ENCODE measurements at regions not wholly inside any gene's neighbourhood (a gene's known extent, or its start where the extent isn't known, plus 50 kb on each side); places are given as distances from the start of the nearest gene placed in this dataset.

DNA sequence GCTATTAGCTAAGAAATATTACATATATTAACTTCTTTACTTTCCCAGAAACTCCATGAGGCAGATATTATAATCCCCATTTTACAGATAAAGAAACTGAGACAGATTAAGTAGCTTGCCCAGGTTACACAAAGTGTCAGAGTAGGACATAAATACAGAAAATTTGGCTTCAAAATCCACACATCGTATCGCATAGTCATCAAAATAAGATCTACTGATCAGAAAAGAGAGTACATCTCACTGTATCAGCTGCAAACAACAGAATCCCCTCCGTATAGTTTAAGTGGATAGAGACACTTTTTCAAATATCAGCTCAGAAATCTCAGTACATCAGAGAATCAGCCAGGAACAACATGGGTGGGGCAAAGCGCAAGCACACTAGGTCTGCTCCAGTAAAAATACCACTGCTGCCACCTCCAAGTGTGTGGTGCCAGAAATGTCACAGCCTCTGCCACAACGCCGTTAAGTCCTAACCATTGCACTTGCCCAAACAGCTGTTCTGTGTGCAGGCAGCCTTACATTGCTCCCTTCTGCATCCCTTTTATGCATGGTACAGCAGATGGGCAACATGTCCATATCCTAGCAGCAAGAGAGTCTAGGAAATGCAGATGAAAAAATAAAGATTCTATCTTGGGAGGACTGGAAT lies 204.8 kb downstream of the KLF12 start:
- WGBS, 4 donors = 91 to 94% (median 92%) methylated on average over 6 of the region's 6 CpGs
- Histone ChIP-seq H3K36me3 (replicated peaks in 1 of 2) (no peaks in the 10 kb centered on the region), H3K27ac (no peak overlapping the region), H3K27me3 (no peaks in the 10 kb centered on the region), H3K4me1 (replicated peaks in 1 of 2) (no peaks in the 10 kb centered on the region), H3K4me3 (no peak overlapping the region), H3K9me3 (replicated peaks in 1 of 3) (peaks cover 0 to 5% (median 0%) of the 10 kb centered on the region in 3 donors)
- DNase-seq = no peak
- TF ChIP-seq, protein P1, sequence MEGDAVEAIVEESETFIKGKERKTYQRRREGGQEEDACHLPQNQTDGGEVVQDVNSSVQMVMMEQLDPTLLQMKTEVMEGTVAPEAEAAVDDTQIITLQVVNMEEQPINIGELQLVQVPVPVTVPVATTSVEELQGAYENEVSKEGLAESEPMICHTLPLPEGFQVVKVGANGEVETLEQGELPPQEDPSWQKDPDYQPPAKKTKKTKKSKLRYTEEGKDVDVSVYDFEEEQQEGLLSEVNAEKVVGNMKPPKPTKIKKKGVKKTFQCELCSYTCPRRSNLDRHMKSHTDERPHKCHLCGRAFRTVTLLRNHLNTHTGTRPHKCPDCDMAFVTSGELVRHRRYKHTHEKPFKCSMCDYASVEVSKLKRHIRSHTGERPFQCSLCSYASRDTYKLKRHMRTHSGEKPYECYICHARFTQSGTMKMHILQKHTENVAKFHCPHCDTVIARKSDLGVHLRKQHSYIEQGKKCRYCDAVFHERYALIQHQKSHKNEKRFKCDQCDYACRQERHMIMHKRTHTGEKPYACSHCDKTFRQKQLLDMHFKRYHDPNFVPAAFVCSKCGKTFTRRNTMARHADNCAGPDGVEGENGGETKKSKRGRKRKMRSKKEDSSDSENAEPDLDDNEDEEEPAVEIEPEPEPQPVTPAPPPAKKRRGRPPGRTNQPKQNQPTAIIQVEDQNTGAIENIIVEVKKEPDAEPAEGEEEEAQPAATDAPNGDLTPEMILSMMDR (IDR thresholded peaks at IDR 0.05) = no peak
- no peak for TF ChIP-seq POLR2A (IDR thresholded peaks at IDR 0.05)
- intact Hi-C loops (cut with DNase I) = no loop called here

DNA sequence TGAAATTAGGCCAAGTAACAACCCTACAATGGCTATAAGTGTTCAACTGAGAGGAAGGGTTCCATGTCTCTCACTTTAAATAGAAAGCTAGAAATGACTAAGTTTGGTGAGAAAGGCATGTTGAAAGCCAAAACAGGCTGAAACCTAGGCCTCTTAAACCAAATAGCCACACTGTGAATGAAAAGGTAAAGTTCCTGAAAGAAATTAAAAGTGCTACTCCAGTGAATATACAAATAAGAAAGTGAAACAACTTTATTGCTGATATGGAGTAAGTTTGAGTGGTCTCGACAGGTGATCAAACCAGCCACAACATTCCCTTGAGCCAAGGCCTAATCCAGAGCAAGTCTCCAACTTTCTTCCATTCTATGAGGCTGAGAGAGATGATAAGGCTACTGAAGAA lies 209.6 kb downstream of the KLF12 start:
- H3K4me1 ChIP-seq (replicated peaks in 1 of 2) = no peaks in the 10 kb centered on the region
- no peak overlapping the region for H3K27ac ChIP-seq
- no peak for TF ChIP-seq POLR2A (IDR thresholded peaks at IDR 0.05)
- TF ChIP-seq, protein P1 (IDR thresholded peaks at IDR 0.05) = no peak
- H3K27me3 ChIP-seq = no peaks in the 10 kb centered on the region
- no peak overlapping the region for H3K4me3 ChIP-seq
- intact Hi-C loops (cut with DNase I) = no loop called here
- DNase-seq = no peak
- H3K36me3 ChIP-seq (replicated peaks in 1 of 2) = no peaks in the 10 kb centered on the region
- no peaks in the 10 kb centered on the region for H3K9me3 ChIP-seq (replicated peaks in 1 of 3)
- 95 to 100% (median 100%) methylated on average over 1 of the region's 1 CpG for WGBS, 4 donors

DNA sequence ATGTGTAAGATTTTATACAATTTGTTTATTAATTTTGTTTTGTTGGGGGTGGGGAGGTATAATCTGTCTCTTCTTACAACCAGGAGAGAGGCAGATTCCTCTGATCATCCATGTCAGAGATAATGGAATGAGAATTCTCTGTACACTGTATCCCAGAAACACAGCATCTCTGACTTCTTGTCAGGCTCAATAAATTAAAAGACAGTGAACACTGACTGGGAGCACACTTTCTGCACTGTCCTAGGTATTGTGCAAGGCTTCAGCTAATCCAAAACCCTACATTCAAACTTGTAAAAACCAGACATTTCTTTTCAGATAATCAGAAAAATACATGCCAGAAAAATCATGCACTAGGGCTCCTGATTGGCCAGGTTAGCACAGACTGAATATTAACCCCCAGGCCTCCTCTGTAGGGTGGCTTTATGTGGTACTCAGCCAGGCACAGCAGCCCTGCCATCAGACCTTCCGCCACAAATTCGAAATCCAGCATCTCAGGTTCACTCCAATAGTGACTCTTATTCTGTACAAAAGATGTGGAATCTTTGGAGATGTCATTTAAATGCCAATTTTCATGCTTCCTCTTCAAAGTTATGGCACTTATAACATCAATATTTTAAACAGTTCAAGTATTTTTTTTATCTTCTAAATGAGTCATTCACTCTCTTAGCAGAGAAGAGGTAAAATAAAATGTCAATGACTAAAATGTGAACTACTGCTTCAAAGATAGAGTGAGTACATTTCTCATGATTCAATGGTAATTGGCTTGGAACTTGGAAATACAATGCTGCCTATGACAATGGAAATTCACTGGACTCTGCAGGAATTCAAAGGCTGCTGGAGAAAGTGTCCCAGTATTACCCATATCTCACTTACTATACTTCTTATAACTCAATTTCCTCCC lies 211.5 kb downstream of the KLF12 start:
- TF ChIP-seq, protein P1 (IDR thresholded peaks at IDR 0.05) = no peak
- no peak for TF ChIP-seq POLR2A (IDR thresholded peaks at IDR 0.05)
- 85 to 92% (median 87%) methylated on average over 2 of the region's 2 CpGs for WGBS, 4 donors
- no peak for DNase-seq

DNA sequence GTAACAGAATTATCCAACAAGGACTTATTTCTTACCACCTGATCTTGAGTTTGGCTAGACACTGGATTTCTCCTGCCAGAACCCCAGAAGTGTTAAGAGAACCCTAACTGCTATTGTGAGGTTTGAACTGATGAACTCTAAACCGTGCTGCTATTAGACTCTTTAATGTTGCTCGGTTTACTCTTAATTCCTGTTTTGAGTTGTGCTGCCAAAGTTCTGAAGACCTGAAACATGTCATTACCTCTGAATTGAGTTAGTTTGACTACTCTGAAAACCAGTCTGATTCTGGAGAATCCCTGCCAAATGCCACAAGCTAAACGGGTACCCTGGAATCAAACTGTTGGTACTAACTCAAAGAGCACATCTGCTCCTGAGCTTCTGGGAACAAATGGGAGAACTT lies 215.5 kb downstream of the KLF12 start:
- Histone ChIP-seq H3K4me1 (replicated peaks in 1 of 2) (peaks cover 0 to 4% of the 10 kb centered on the region in 2 donors), H3K4me3 (no peak overlapping the region), H3K27ac (no peak overlapping the region), H3K36me3 (replicated peaks in 1 of 2) (no peaks in the 10 kb centered on the region), H3K9me3 (replicated peaks in 1 of 3) (no peaks in the 10 kb centered on the region), H3K27me3 (no peaks in the 10 kb centered on the region)
- intact Hi-C loops (cut with DNase I) = no loop called here
- 73 to 90% (median 82%) methylated on average over 3 of the region's 3 CpGs for WGBS, 4 donors
- TF ChIP-seq, protein P1 (IDR thresholded peaks at IDR 0.05) = no peak
- no peak for TF ChIP-seq POLR2A (IDR thresholded peaks at IDR 0.05)
- DNase-seq = no peak

More for the DNA sequence above, 211.5 kb downstream of the KLF12 start:
- Histone ChIP-seq H3K9me3 (replicated peaks in 1 of 3) (no peaks in the 10 kb centered on the region), H3K36me3 (replicated peaks in 1 of 2) (no peaks in the 10 kb centered on the region), H3K4me1 (replicated peaks in 1 of 2) (no peaks in the 10 kb centered on the region), H3K27ac (no peak overlapping the region), H3K27me3 (no peaks in the 10 kb centered on the region), H3K4me3 (no peak overlapping the region)
- intact Hi-C loops (cut with DNase I) = no loop called here
